HG02938 (cell line): ENCODE measurements at regions not wholly inside any gene's neighbourhood (a gene's known extent, or its start where the extent isn't known, plus 50 kb on each side); places are given as distances from the start of the nearest gene placed in this dataset.
"Not testable (repeated sequence)": the region's sequence is repeated elsewhere in the genome, so short reads cannot be mapped to it uniquely, and the experiment has no call there.

Experiments
- ATAC-seq: cut with Tn5 transposase; IDR thresholded peaks from one replicate; pipeline ENCODE4 v1.9.1; 2021; ENCODE audit warnings: mild to moderate bottlenecking, moderate library complexity; ENCODE audit not compliant: unreplicated experiment

- not testable (repeated sequence) for ATAC-seq
Observed at GRCh38 chr15:21774760-21775159, 102.8 kb downstream of the POTEB start.

GRCh38 chr15:21766524-21766923 is 111.0 kb downstream of the POTEB start:
- not testable (repeated sequence) for ATAC-seq

GRCh38 chr15:21763756-21764155 is 113.8 kb downstream of the POTEB start:
- ATAC-seq: not testable (repeated sequence)

GRCh38 chr15:21760250-21761023 is 117.1 kb downstream of the POTEB start:
- not testable (repeated sequence) for ATAC-seq

- not testable (repeated sequence) for ATAC-seq
Observed at GRCh38 chr15:21759401-21760165, 118.0 kb downstream of the POTEB start.

GRCh38 chr15:21753838-21754237 is 123.7 kb downstream of the POTEB start:
- not testable (repeated sequence) for ATAC-seq

- ATAC-seq: not testable (repeated sequence)
Observed at GRCh38 chr15:21752124-21752957, 125.2 kb downstream of the POTEB start.

GRCh38 chr15:21749173-21749572 is 128.4 kb downstream of the POTEB start:
- ATAC-seq: not testable (repeated sequence)

GRCh38 chr15:21744245-21744915 is 133.2 kb downstream of the POTEB start:
- ATAC-seq: not testable (repeated sequence)

GRCh38 chr15:21742067-21742466 is 135.5 kb downstream of the POTEB start:
- ATAC-seq: not testable (repeated sequence)

GRCh38 chr15:21738003-21738402 is 139.5 kb downstream of the POTEB start:
- not testable (repeated sequence) for ATAC-seq

- not testable (repeated sequence) for ATAC-seq
Observed at GRCh38 chr15:21736443-21736842, 141.1 kb downstream of the POTEB start.

GRCh38 chr15:21735837-21736236 is 141.7 kb downstream of the POTEB start:
- not testable (repeated sequence) for ATAC-seq

GRCh38 chr15:21735368-21735767 is 142.2 kb downstream of the POTEB start:
- not testable (repeated sequence) for ATAC-seq

- peak; percentile 51 for ATAC-seq
Observed at GRCh38 chr15:21731496-21731895, 146.0 kb downstream of the POTEB start.

GRCh38 chr15:21730427-21731405 is 146.8 kb downstream of the POTEB start:
- ATAC-seq: peak; percentile 77

GRCh38 chr15:21724988-21725387 is 152.5 kb downstream of the POTEB start:
- ATAC-seq: not testable (repeated sequence)

GRCh38 chr15:21721115-21721514 is 156.4 kb downstream of the POTEB start:
- ATAC-seq: not testable (repeated sequence)

GRCh38 chr15:21718779-21719178 is 158.8 kb downstream of the POTEB start:
- peak; percentile 62 for ATAC-seq
